AG04449 (cell line): ENCODE measurements at regions not wholly inside any gene's neighbourhood (a gene's known extent, or its start where the extent isn't known, plus 50 kb on each side); places are given as distances from the start of the nearest gene placed in this dataset.
A peak's percentile ranks its signal among the peaks of the same experiment; 100 is the strongest.
"Not testable (repeated sequence)": the region's sequence is repeated elsewhere in the genome, so short reads cannot be mapped to it uniquely, and the experiment has no call there.

Experiments used
- CTCF ChIA-PET: fragments of 350-600 bp; formaldehyde crosslinking; extraction: SDS; loops from one replicate; lab custom pipeline; 2021; ENCODE audit warnings: antibody characterized with exemption; lab: Yijun Ruan, JAX
- POLR2A ChIA-PET: fragments of 400-600, 350-600 bp; formaldehyde crosslinking; extraction: SDS; loops from one replicate; lab custom pipeline; 2020; ENCODE audit warnings: antibody characterized with exemption, inconsistent platforms; lab: Yijun Ruan, JAX
- DNase-seq: peaks from one replicate; pipeline ENCODE4 v3.0.0-alpha.2; 2010; ENCODE audit warnings: low read depth, low spot score
- H3K4me3 ChIP-seq: 2 replicates; pipeline ENCODE4 v1.5.1; 2011; ENCODE audit warnings: low read depth, mild to moderate bottlenecking, control low read depth, low read length
- CTCF ChIP-seq: IDR thresholded peaks from one replicate; pipeline ENCODE4 v1.5.1; 2011; ENCODE audit warnings: mild to moderate bottlenecking, moderate library complexity, low read length, control low read depth, inconsistent platforms; ENCODE audit not compliant: insufficient read depth; ENCODE audit errors: missing control alignments

- TF ChIP-seq CTCF: no peak
- H3K4me3 ChIP-seq: no peak overlapping the region
- POLR2A ChIA-PET: no interaction called here
- CTCF ChIA-PET: no interaction called here
- no peak for DNase-seq
These were observed 162.6 kb upstream of the INTU start for GRCh38 chr4:127469959-127470809.

- DNase-seq, POLR2A ChIA-PET, H3K4me3 ChIP-seq: not testable (repeated sequence)
- CTCF ChIA-PET: interaction anchor here (1.2 kb wide), 1 partner anchor 1254 kb away, joined by 4 read pairs; no protein-coding TSS in a partner anchor
These were observed 154.5 kb upstream of the INTU start for GRCh38 chr4:127478271-127478670.

- DNase-seq: no peak
- peak; percentile 18 for TF ChIP-seq CTCF
- no peak overlapping the region for H3K4me3 ChIP-seq
- ChIA-PET POLR2A (no interaction called here), CTCF (interaction anchor here (1.2 kb wide), 1 partner anchor 1255 kb away, joined by 4 read pairs; no protein-coding TSS in a partner anchor)
These were observed 153.6 kb upstream of the INTU start for GRCh38 chr4:127479031-127479622.

GRCh38 chr4:127482049-127482448, 150.7 kb upstream of the INTU start:
- no peak overlapping the region for H3K4me3 ChIP-seq
- ChIA-PET CTCF (no interaction called here), POLR2A (no interaction called here)
- no peak for DNase-seq
- TF ChIP-seq CTCF: no peak

- POLR2A ChIA-PET: no interaction called here
- DNase-seq: no peak
These were observed 148.6 kb upstream of the INTU start for GRCh38 chr4:127484117-127484516.

GRCh38 chr4:127486248-127486647, 146.5 kb upstream of the INTU start:
- CTCF ChIA-PET: no interaction called here
- H3K4me3 ChIP-seq: no peak overlapping the region
- no peak for DNase-seq
- POLR2A ChIA-PET: no interaction called here
- TF ChIP-seq CTCF: no peak

More at GRCh38 chr4:127484117-127484516, 148.6 kb upstream of the INTU start:
- CTCF ChIA-PET: no interaction called here
- H3K4me3 ChIP-seq: no peak overlapping the region
- no peak for TF ChIP-seq CTCF
